Activated T-cell treated with anti-CD3 and anti-CD28 coated beads for 4 hours (primary cell): ENCODE measurements at regions not wholly inside any gene's neighbourhood (a gene's known extent, or its start where the extent isn't known, plus 50 kb on each side); places are given as distances from the start of the nearest gene placed in this dataset.
"Not testable (repeated sequence)": the region's sequence is repeated elsewhere in the genome, so short reads cannot be mapped to it uniquely, and the experiment has no call there.

Source experiments
- DNase-seq: peaks from one replicate; pipeline ENCODE4 v3.0.0-alpha.2; 2020

DNA sequence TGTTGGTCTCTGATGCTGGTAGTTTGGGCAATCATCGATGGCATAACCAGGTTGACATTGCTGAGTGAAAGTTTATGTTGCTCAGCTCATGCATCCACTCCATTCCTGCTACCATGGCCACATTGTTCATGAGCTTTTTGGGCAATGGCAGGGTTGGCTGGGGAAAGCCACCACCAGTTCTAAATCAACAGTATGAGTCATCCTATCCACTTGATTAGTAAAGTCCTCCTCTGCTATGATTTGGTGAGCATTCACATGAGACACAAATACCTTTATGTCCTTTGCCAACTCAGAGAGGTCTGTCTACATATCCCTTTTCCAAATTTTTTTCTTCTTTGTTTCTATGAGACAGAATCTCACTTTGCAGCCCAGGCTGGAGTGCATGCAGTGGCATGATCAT, 129.7 kb upstream of the FBN2 start:
- DNase-seq = no peak

DNA sequence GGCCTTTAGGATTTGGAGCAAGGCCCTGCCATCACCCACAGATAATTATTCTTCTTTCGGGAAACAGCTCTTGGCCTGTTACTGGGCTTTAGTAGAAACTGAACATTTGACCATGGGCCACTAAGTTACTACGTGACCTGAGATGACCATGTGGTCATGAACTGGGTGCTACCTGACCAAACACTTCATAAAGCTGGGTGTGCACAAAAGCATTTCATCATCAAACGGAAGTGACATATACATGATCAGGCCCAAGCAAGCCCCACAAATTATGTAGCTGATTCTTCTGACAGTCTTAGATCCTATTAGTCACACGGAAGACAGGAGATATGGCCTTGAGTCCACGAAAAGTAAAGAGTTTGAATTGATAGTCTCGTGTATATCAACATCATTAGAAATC, 130.9 kb upstream of the FBN2 start:
- DNase-seq = no peak

DNA sequence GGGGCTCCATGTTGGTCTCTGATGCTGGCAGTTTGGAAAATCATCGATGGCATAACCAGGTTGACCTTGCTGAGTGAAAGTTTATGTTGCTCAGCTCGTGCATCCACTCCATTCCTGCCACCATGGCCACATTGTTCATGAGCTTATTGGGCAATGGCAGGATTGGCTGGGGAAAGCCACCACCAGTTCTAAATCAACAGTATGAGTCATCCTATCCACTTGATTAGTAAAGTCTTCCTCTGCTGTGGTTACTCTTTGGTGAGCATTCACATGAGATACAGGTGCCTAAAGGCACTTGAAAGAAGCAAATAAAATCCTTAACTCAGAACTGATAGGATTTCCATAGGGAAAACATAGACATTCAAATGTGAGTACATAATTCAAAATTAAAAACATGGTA, 131.8 kb upstream of the FBN2 start:
- DNase-seq = no peak

DNA sequence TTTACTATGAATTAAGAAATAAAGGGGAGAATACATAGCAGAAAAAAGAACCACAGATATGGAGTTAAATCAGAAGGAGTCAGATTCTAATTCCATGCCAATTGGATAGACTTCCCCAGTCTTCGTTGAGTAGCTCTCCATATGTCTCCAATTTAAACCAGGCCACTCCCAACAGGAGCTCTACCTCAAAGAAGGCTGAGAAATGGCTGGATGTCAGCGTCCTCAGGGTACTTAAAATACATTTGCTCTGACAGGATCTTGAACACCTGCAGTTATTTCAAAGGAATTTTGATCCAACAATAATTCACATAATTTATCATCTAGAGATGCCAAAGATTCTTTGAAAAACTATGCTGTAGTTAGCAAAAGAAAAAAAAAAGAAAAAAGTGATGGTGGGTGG, 133.9 kb upstream of the FBN2 start:
- no peak for DNase-seq

DNA sequence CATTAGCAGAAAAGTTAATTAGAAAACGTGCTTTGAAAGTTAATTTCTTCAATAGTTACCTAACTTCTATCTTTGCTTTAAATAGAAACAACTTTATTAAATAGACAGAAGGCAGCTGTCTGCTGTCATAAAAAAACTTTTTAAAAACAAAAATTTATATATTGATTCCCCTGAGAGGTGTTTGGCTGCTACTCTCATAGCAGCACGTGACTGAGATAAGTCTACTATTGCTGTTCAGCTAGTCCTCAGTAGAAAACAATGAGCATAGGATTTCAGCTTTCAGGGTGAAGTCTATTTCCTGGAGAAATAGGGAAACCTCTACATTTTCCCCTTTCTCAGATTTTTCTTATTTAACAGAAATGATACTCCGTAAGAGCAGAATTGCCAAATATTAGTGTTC, 135.0 kb upstream of the FBN2 start:
- no peak for DNase-seq

DNA sequence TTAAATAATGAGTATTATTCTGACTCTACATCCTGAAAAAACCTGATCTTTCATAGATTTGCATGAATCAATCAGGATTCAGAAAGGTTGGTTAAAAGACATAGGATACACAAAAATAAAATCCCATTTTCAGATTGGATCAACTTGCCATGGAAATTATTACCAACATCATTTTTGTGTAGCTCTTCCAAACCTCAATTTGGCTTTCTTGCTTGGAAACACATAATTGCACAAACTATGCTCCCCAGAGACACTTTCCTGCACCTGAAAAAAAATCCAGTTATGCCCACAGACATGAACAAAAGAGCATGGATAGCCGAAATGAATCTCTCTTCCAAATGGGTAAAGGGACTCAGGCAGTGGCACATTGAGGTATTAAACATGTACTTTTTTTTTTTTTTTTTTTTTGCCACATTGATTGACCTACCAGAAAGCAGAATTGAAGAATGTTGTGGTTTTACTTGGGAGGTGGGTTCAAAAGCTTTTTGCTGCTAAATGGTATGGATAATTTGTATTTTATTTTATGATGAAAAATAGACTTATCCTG, 135.4 kb upstream of the FBN2 start:
- DNase-seq = no peak

DNA sequence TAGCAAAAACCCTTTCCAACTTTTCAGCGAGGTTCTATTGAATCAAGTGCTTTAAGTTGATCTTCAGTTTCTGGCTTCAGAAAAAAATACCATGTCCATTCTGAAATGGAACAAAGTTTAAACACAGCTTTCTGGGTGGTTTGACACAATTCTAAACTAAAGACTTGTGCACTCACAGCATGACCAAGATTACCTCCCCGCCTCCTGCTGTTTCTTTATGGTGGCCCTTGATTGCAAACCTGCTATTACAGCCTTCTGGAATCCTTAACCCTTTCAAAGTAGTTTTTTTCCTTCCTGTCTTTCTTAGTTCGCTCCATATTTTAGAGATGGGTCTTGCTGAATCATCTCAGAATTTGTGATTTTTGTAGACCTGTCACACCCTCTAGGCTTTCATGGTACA, 135.9 kb upstream of the FBN2 start:
- no peak for DNase-seq

DNA sequence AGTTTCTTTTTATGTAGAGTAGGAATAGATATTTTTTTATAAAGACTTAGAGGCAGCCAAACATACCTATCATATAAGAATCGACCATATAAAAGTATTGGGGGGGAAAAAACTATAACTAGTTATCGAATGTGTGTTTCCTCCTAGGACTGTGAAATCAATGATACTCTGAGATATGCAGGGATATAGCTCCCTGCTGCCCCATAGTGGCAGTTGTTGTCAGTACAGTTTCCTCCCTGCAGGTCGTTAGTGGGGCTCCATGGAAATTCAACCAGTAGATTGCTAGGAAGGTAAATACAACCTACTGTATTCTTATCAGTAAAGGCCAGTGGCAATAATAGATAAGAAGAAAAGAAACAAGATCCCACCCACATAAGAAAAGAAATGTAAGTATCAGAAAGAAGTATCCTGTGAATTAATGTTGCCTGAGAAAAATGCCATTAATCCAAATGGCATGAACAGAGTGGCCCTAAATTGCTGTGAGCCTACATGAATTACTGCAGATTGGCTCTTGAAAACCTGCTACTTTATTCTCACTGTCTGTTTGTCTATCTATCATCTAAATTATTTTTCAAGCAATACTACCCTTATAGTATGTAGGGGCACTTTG, 136.9 kb upstream of the FBN2 start:
- peak; percentile 3 for DNase-seq

DNA sequence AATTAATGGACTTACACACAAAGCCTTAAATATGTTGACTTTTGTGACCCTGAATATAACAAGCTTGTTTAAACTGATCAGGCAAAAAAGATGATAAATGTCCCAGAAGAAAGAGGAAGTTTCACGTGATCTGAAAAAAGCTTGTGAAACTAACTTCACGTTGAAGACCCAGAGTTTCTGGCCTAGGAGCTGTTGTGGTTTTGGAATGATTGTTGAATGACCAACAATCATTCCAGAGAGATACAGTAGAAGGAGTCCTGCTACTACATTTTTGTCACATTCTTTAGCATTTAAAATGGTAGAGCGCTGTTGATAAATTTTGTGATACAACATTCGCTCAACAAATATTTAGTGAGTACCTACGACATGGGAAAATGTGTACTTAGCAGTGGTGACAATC, 143.1 kb upstream of the FBN2 start:
- DNase-seq = no peak

DNA sequence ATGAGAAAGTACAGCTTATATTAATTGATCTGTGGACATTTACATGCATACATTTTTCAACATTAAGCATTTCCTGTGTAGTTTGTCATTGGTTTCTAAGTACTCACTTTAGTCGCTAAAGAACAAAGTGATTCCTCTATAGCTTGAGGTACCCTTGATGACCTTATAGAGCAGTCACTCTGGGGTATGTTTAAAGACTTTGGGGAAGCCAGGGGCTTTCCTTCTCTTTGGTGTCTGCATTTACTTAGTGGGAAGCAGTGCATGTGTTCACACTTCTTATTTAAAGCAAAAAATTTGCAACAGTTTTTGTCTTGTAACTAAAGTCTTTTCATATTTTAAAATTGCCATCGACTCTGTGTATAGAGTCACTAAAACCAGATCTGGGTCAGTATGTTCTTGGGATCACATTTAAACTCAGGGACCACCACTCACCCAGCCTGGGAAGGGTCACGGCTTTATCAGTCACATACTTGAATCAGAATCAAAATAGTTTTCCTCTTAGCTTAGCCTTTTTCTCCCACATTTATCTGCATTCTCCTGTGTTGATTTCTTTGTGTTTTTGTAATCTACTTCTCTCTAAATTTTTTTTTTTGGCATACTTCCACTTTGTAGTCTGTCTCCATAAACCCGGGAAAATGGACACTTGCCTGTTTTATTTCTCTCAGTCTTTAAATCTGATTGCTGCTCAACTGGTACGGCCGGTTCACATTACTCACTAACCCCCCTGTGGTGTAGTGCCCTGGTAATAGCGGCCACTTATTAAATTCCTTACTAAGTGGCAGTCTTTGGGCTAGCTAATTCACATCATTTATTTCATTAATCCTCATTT, 143.9 kb upstream of the FBN2 start:
- no peak for DNase-seq

DNA sequence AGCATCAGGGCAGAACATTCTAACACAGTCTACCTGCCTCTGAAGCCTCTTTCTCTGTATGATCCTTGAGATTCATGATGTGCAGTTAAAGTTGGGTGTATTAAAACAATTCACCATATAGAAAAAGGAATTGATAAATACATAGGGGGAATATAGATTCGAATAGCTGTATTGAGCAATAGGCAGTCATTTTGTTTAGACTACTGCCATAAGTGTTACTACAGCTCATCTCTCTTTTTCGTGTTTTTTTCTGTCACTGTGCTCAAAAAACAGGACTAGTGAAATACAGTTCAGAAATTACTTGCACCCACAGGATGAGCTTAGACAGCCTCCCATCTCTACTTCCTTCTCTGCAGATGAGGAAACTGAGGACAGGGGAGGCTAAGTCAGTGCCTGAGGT, 144.6 kb upstream of the FBN2 start:
- no peak for DNase-seq

DNA sequence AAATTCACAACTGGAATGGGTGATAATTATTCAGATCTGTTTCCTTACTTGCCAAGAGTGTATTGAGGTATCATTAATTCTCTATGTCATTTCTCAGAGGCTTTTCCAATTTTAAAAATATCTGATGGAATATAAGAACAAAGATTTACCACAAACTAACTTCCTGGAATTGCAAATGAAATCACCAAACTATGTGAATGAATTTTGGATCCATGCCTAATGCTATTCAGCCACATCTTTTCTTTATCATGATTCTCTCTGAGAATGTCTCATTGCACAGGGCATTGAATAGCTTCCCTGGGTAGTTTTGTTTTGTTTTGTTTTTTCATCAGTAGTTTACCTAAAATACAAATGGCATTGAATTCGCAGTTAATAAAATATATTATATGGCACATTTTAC, 146.9 kb upstream of the FBN2 start:
- no peak for DNase-seq

DNA sequence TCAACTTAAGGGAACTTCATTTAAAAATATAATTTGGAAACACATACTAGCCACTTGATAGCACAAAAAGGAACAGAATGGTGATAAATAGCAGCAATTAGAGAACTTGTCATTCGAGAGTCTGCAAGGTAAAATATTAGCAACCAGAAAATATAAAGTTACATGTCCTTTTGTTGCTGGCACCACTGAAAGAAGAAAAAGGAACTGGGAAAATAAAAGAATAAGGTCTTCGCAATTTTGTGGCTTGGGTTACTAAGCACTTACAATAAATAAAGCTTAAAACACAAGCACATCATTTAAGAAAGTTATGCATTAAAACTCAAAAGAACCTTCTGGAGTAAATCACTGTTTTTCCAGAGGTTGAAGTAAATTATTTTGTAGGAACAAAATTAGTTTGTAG, 149.9 kb upstream of the FBN2 start:
- DNase-seq = no peak

DNA sequence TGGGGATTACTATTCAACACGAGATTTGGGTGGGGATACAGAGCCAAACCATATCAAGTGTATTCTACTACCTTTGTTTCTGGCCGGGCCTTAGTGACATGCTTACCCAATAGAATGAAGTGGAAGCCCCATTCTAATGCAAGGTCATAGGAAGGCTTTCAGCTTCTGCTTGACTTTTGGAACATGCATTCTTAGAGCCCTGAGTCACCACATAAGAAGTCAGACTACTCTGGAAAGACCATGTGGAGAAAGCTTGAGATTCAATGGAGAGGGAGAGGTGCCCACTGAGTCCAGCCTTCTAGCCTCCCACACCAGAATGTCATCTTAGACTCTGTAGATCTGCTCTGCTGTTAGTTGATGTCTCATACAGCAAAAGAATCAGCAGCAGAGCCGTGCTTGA, 155.7 kb upstream of the FBN2 start:
- DNase-seq = no peak

DNA sequence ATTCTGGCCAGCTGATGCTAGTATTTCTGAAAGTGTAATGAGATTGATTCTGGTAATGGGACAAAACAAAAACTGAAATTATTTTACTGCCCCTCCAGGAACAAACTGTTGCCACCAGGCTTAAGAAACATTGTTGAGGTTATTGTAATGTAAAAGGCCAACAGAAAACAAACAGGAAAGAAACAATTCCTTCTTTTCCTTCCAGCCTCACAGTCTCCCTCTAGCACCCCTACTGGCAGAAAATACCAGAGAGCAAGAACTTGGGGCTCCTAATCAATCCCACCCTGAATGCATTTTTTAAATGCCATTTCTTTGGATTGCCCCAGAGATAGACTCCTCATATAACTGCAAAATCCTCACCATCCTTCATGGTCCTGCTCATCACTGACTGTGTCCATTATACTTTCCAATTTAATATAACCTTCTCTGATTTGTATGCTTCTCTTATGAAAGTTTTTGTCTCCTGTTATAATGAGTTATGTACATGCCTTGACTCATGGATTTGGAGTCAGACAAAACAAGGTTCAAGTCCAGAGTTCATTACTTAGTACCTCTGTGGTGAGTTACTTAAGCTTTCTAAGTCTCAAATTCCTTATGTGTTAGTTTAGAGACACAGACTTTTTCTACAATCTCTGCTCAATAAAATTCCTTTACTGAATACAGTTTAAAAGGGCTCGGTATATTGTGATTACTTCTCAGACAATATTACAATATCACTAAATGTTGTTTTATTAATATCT, 157.9 kb upstream of the FBN2 start:
- no peak for DNase-seq

DNA sequence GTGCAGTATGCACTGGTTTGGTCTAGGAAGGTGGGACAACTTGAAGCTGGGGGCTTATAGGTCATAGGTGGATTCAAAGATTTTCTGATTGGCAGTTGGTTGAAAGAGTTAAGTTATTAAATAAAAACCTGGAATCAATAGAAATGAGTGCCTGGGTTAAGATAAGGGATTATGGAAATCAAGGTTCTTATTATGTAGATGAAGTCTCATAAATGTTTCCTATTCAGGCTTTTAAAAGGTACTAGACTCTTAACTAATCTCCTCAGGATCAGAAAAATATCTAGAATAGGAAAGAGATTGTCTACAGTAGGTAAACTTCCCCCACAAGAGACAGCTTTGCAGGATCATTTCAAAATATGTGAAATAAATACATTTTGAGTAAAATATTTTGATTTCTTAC, 163.3 kb upstream of the FBN2 start:
- no peak for DNase-seq

DNA sequence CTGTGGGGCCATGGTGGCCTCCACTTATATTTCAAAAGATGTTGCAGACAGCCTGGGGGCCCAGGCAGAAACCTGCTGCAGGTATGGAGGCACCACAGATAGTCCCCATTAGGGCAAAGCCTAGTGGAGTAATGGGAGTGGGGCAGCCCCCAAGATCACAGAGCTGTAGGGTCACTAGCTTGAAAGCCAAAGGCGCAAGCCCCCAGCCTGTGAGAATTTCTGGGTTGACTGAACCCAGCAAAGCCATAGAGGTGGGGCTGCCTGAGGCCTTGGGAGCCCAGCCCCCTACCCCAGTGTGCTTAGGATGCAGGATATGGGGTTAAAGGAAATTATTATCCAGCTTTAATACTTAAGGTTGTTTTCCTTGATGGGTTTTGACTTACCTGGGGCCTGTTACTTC, 165.3 kb upstream of the FBN2 start:
- no peak for DNase-seq

DNA sequence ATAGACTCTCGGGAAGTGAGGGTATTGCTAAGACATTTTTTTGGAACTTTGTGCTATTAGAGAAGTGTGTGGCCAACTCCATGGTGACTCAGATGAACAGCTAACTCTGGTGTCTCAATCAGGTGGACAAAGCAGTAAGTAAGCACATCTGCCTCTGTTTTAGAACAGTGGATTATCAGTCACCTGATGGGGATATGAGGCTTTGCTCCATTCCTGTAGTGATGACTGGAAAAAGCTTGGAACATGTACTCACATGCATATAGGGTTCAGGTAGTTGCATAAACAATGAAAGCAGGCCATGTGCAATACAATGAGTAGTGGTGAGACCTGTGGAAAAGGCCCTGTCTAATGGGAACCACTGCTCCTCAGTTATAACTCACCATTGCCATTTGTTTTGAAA, 168.2 kb upstream of the FBN2 start:
- DNase-seq = no peak

DNA sequence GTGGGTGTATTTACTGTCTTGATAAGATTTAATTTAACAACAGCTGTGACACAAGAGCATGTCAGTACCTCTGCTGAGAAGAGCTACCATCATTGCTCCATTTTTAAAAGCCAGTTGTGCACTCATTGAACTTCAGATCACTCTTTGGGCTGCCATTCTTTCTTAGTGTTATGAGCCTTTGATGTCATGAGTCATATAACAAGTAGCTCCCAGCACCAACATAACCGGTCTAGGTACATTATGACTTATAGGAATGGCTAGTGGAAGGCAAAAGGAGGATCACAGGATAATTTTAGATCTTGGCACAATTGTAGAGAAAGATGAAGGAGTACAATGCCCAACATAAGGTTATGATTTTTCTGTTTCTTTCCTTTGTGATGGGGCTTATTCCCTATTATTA, 170.8 kb upstream of the FBN2 start:
- DNase-seq = no peak

DNA sequence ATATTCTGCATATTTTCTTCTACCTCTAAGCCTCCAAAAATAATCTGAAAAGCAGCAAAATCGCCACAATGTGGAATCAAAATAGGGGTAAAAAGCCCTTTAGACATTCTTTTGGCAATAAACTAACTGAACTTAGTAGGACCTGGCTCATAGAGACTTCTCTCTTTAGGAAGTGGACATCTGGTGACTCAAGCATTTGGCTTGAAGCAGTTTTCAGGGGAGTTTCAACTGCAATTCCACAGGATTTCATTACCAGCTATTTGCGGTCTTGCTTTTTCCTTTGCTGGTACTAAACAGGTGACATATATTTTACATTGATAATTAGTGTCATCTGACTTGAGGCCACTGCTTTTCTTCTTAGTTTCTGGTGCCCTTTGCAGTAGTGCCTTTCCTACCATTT, 173.2 kb upstream of the FBN2 start:
- no peak for DNase-seq

DNA sequence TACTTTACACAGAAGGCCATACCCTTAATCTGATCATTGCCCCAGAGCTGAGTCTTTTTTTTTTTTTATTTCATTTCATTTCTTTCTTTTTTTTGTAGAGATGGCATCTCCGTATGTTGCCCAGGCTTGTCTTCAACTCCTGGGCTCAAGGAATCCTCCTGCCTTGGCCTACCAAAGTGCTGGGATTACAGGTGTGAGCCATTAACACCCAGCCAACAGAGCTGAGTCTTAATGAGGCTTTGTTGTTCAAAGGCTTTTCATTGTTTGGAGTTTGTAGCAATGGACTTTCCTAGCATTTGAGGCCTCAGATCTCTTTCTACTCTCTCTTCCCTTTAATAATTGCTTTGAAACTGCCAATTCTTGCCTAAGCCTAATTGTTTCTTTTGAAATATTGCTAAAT, 176.5 kb upstream of the FBN2 start:
- DNase-seq = no peak

DNA sequence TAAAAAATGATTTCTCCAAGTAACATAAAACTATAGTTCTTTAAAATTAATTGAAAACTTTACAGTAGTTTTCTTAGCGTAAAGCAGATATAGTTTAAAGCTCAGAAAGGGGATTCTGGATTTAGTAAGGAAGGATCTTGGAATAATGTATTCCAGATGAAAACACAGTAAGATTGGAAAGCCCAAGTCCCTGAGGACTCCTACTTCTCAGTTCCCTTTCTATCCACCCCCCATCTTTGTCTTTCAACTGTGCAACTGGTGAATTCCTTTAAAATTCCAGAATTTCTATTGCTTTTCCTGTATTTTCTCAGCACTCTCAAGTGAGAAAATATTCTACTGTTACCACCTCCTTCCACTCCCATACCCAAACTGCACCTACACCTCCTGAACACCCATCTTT, 184.5 kb upstream of the FBN2 start:
- no peak for DNase-seq

DNA sequence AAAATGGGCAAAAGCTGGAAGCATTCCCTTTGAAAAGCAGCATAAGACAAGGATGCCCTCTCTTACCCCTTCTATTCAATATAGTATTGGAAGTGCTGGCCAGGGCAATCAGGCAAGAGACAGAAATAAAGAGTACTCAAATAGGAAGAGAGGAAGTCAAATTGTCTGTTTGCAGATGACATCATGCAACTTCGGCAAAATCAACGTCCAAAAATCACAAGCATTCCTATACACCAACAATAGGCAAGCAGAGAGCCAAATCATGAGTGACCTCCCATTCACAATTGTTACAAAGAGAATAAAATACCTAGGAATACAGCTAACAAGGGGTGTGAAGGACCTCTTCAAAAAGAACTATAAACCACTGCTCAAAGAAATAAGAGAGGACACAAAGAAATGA, 192.0 kb upstream of the FBN2 start:
- DNase-seq = not testable (repeated sequence)

DNA sequence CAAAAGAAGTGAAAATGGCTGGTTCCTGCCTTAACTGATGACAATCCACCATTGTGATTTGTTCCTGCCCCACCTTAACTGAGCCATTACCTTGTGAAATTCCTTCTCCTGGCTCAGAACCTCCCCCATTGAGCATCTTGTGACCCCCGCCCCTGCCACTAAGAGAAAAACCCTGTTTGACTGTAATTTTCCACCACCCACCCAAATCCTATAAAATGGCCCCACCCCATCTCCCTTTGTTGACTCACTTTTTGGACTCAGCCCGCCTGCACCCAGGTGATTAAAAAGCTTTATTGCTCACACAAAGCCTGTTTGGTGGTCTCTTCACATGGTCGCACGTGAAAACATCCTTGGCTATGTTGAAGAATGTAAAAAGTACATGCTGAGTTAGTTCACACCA, 197.6 kb upstream of the FBN2 start:
- not testable (repeated sequence) for DNase-seq
